D721Med (cell line): ENCODE measurements at regions not wholly inside any gene's neighbourhood (a gene's known extent, or its start where the extent isn't known, plus 50 kb on each side); places are given as distances from the start of the nearest gene placed in this dataset.

Experiments used
- DNase-seq: peaks from one replicate; pipeline ENCODE4 v3.0.0; 2011; ENCODE audit warnings: low spot score; ENCODE audit not compliant: insufficient read length
- FAIRE-seq: peaks from 2 replicates; lab custom pipeline; 2011; peaks lifted over from hg19 to GRCh38; lab: Jason Lieb, UNC
- CTCF ChIP-seq: IDR thresholded peaks from 2 replicates; pipeline ENCODE4 v1.5.1; 2012; ENCODE audit warnings: mild to moderate bottlenecking, control low read depth; ENCODE audit not compliant: insufficient read depth; ENCODE audit errors: missing control alignments

- FAIRE-seq = no peak
- no peak for TF ChIP-seq CTCF
- DNase-seq = no peak
Observed at GRCh38 chr3:144457758-144458157, 486.1 kb downstream of the DIPK2A start.

GRCh38 chr3:144458283-144458682 is 486.7 kb downstream of the DIPK2A start:
- FAIRE-seq (no peak), DNase-seq (no peak)
- no peak for TF ChIP-seq CTCF

- no peak for TF ChIP-seq CTCF
- DNase-seq = no peak
- no peak for FAIRE-seq
Observed at GRCh38 chr3:144462337-144462736, 490.7 kb downstream of the DIPK2A start.

GRCh38 chr3:144463911-144464310 is 492.3 kb downstream of the DIPK2A start:
- FAIRE-seq (no peak), DNase-seq (no peak)
- no peak for TF ChIP-seq CTCF

GRCh38 chr3:144466114-144466513 is 494.5 kb downstream of the DIPK2A start:
- DNase-seq (no peak), FAIRE-seq (no peak)
- TF ChIP-seq CTCF = no peak

- TF ChIP-seq CTCF = no peak
- FAIRE-seq = no peak
- no peak for DNase-seq
Observed at GRCh38 chr3:144466540-144466939, 494.9 kb downstream of the DIPK2A start.

- FAIRE-seq = no peak
Observed at GRCh38 chr3:144470666-144471065, 499.0 kb downstream of the DIPK2A start.

More at GRCh38 chr3:144470666-144471065, 499.0 kb downstream of the DIPK2A start:
- no peak for TF ChIP-seq CTCF
- no peak for DNase-seq
